ENCODE measurements at regions not wholly inside any gene's neighbourhood (a gene's known extent, or its start where the extent isn't known, plus 50 kb on each side); places are given as distances from the start of the nearest gene placed in this dataset.

DNA sequence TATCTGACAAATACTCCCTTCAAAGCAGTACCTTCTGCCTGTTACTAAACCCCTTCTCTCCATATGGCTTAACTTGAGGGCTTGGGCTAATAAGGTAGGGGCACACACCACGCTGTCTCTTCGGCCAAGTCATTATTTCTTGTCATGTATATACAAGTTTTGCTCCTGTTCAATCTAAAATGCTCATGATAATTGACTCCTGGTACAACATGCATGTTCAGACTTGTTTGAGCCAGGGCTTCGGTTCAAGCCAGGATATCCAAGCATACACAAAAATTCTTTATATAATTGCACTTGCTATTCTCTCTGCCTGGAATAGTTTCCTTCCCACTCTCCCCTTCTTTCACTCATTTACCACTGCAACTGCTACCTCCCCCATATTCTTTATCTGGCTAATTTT, 756.0 kb upstream of the C9orf72 start:
- ChIA-PET CTCF (no interaction called here), POLR2A (no interaction called here)
- H3K9me3 Mint-ChIP-seq, result peaks cover 3% of the 10 kb centered on the region
- DNase-seq, result no peak
- no peak overlapping the region for H3K27ac Mint-ChIP-seq
- H3K4me1 Mint-ChIP-seq, result no peaks in the 10 kb centered on the region
- H3K36me3 Mint-ChIP-seq (ENCODE audit: low read depth), result no peaks in the 10 kb centered on the region
- H3K27me3 Mint-ChIP-seq, result no peaks in the 10 kb centered on the region
- H3K4me3 Mint-ChIP-seq, result no peak overlapping the region

DNA sequence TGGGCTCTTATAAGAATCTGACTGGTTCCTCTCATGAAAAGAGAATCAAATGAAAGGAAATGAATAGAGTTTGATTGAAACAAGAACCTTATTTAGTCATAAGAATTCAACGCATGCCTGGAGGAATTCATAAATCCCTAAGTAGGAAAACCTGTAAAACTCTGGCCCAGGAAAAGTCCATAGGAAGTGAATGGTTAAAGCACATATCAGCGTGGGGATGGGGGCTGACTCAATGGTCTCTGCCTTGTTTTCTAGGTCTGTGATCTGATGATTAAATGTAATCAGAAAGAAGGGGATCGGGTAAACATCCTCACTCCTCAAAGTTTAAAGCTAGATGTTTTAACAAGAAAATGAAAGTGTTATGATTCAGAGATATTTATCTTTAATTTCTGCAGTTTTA, 759.4 kb upstream of the C9orf72 start:
- H3K9me3 Mint-ChIP-seq, result peaks cover 5% of the 10 kb centered on the region
- ChIA-PET CTCF (no interaction called here), POLR2A (no interaction called here)
- H3K36me3 Mint-ChIP-seq (ENCODE audit: low read depth), result no peaks in the 10 kb centered on the region
- H3K27ac Mint-ChIP-seq, result no peak overlapping the region
- H3K4me3 Mint-ChIP-seq, result no peak overlapping the region
- no peaks in the 10 kb centered on the region for H3K4me1 Mint-ChIP-seq
- no peaks in the 10 kb centered on the region for H3K27me3 Mint-ChIP-seq
- no peak for DNase-seq

DNA sequence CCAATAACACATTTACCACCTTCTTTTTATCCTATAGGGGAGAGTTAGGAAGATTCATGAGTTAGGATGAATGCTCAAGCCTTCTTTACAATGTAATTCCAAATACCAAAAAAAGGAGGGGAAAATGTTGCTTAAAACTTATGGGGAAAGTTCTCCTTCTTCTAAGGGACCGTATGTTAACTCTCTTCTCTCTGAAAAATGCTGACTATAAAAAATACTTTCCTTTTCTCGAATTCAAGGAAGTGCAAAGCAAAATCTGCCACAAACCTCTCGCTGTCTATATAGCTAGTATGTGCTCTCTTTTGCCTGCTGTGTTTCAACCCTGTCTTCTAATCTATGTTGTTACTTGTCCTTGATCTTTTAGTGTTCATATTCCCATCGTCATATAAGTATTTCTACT, 768.6 kb upstream of the C9orf72 start:
- ChIA-PET POLR2A (no interaction called here), CTCF (no interaction called here)
- peaks cover 3% of the 10 kb centered on the region for H3K9me3 Mint-ChIP-seq
- no peaks in the 10 kb centered on the region for H3K36me3 Mint-ChIP-seq (ENCODE audit: low read depth)
- no peaks in the 10 kb centered on the region for H3K27me3 Mint-ChIP-seq
- H3K27ac Mint-ChIP-seq, result no peak overlapping the region
- H3K4me3 Mint-ChIP-seq, result no peak overlapping the region
- no peak for DNase-seq
- H3K4me1 Mint-ChIP-seq, result no peaks in the 10 kb centered on the region

DNA sequence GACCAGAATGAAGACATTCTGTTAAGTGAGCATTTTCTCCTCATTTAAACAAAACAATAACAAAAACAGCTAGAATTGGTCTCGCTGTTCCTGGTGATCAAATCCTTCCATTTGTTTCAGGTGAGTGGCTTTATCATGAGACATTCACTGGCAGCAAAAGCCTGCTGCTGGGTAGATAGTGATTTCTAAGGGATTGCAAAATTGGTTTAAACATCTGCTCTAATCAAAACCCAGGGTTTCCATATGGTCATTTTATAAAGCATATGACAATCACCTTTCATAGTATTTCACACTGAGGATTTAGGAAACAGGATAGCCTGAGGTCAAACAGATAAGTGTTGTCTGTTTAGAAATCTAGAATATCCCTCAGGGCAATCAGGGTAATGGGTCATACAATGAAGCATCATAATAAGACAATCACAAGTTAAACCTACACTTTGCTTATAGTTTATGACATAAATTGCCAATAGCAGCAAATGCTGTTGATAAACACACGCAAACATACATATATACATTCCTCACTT, 769.6 kb upstream of the C9orf72 start:
- peaks cover 6% of the 10 kb centered on the region for H3K9me3 Mint-ChIP-seq
- no peaks in the 10 kb centered on the region for H3K27me3 Mint-ChIP-seq

DNA sequence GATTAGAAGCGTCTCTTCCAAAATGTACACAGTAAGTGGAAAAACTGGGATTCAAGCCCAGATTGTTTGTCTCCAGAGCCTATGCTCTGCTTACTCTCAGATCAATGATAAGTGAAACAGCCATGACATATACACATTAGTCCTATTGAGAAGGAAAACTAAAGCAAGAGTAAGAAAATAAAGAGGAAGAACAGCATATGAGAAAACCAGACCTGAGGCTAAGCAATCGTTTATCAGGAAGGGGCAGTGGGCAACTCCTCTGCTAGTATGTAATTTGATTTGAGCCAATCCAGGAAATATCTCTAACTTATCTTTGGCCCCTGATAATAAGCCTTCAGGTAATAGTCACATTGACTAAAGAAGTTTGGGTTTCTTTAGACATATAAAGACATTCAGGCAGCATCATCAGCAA, 789.9 kb upstream of the C9orf72 start:
- Mint-ChIP-seq H3K27me3 (no peaks in the 10 kb centered on the region), H3K27ac (no peak overlapping the region), H3K4me3 (no peak overlapping the region), H3K4me1 (no peaks in the 10 kb centered on the region), H3K9me3 (peaks cover 4% of the 10 kb centered on the region), H3K36me3 (ENCODE audit: low read depth) (no peaks in the 10 kb centered on the region)
- POLR2A ChIA-PET, result no interaction called here
- DNase-seq, result no peak
- CTCF ChIA-PET, result no interaction called here

More for the DNA sequence above, 769.6 kb upstream of the C9orf72 start:
- H3K27ac Mint-ChIP-seq, result no peak overlapping the region
- H3K36me3 Mint-ChIP-seq (ENCODE audit: low read depth), result no peaks in the 10 kb centered on the region
- ChIA-PET POLR2A (no interaction called here), CTCF (no interaction called here)
- H3K4me1 Mint-ChIP-seq, result no peaks in the 10 kb centered on the region
- no peak for DNase-seq
- H3K4me3 Mint-ChIP-seq, result no peak overlapping the region

DNA sequence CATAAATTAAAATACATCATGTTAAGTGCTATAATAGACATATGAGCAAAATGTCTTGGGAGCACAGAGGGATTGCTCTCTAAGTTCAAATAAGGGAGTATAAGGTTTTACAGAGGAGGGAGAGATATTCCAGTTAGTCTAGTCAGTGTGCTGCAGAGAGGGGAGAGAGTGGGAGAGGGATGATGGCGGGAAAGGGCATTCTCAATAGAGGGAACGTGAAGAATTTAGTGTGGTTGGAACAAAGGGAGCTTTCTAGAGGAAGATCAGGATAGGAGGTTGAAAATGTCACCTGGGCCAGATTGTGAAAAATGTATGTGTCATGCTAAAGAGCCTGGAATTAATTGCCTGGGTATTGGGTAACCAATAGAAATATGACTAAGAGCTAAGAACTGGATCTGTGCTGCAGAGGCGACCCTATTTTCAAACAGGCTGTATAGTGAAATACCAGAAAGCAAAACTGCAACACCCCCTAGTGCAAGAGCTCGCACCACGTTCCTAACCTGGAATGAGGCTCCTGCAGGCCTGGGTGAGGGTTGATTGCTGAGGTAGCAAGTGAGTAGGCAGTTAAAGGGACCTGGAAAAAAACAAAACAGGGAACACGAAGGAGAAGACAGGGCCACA, 791.8 kb upstream of the C9orf72 start:
- no peak overlapping the region for H3K4me3 Mint-ChIP-seq
- H3K27me3 Mint-ChIP-seq, result no peaks in the 10 kb centered on the region
- no peak for DNase-seq
- no peak overlapping the region for H3K27ac Mint-ChIP-seq
- H3K36me3 Mint-ChIP-seq (ENCODE audit: low read depth), result no peaks in the 10 kb centered on the region
- POLR2A ChIA-PET, result no interaction called here
- no peaks in the 10 kb centered on the region for H3K4me1 Mint-ChIP-seq
- CTCF ChIA-PET, result no interaction called here
- peaks cover 10% of the 10 kb centered on the region for H3K9me3 Mint-ChIP-seq

DNA sequence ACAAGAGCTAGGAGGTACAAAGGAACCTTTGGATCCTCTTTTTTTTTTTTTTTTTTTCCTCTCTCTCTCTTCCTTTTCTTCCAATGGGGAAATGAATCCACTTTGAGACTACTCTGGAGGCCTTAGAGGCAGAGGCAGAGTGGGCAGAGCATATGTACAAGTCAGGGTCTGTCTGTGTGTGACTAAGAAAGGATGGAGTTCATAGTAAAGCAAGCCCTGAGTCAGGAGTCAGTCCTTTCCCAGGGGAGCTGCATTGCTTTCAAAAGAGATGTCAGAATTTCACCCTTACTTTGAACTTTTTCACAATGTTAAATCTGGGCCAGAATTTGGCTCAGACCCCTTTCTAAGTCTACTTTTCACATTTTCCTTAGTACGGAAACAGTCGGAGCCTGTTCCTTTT, 792.4 kb upstream of the C9orf72 start:
- Mint-ChIP-seq H3K9me3 (peaks cover 10% of the 10 kb centered on the region), H3K27me3 (no peaks in the 10 kb centered on the region), H3K36me3 (ENCODE audit: low read depth) (no peaks in the 10 kb centered on the region), H3K4me1 (no peaks in the 10 kb centered on the region), H3K4me3 (no peak overlapping the region), H3K27ac (no peak overlapping the region)
- POLR2A ChIA-PET, result no interaction called here
- CTCF ChIA-PET, result no interaction called here
- DNase-seq, result no peak

DNA sequence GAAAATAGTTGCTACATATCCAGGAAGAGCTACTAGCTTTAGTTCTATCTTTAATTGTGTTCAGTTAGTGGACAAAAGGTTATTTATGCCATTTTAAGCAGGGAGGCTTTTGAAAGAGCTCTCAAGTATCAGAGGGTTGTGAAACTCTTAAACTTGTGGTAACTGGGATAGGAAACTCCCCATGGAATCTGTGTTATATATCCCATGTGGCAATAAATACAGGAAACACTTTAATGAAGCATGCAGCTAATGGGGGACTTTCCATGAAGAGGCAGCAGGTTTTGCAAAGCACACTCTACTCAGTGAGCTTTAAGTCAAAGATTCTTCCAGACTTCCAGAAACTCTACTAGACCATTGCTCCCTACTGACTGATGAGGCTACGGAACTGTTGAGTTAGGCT, 805.0 kb upstream of the C9orf72 start:
- POLR2A ChIA-PET, result no interaction called here
- H3K36me3 Mint-ChIP-seq (ENCODE audit: low read depth), result no peaks in the 10 kb centered on the region
- H3K4me1 Mint-ChIP-seq, result no peaks in the 10 kb centered on the region
- H3K4me3 Mint-ChIP-seq, result no peak overlapping the region
- CTCF ChIA-PET, result no interaction called here
- H3K27me3 Mint-ChIP-seq, result no peaks in the 10 kb centered on the region
- no peak overlapping the region for H3K27ac Mint-ChIP-seq
- no peak for DNase-seq
- H3K9me3 Mint-ChIP-seq, result peaks cover 3% of the 10 kb centered on the region

DNA sequence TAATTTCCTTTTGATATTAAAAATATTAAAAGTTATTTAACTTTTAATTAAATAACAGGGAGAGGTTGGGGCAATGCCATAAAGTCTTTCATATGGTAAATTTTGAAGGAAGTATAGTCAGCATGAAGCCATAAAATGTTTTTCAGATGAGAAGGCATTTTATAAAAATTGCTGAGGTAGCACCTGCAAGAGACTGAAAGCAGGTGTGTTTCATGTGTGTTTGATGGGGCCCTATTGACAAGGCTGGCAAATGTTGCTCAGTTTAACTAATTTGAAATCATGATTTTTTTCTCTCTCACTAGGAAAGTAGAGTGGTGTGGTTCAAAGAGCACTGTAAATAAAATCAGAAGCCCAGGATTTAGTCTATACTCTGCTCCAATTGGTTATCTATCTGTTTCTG, 805.8 kb upstream of the C9orf72 start:
- H3K4me3 Mint-ChIP-seq, result no peak overlapping the region
- no peak overlapping the region for H3K27ac Mint-ChIP-seq
- ChIA-PET POLR2A (no interaction called here), CTCF (no interaction called here)
- DNase-seq, result no peak
- H3K9me3 Mint-ChIP-seq, result peaks cover 3% of the 10 kb centered on the region
- H3K27me3 Mint-ChIP-seq, result no peaks in the 10 kb centered on the region
- no peaks in the 10 kb centered on the region for H3K4me1 Mint-ChIP-seq
- no peaks in the 10 kb centered on the region for H3K36me3 Mint-ChIP-seq (ENCODE audit: low read depth)

DNA sequence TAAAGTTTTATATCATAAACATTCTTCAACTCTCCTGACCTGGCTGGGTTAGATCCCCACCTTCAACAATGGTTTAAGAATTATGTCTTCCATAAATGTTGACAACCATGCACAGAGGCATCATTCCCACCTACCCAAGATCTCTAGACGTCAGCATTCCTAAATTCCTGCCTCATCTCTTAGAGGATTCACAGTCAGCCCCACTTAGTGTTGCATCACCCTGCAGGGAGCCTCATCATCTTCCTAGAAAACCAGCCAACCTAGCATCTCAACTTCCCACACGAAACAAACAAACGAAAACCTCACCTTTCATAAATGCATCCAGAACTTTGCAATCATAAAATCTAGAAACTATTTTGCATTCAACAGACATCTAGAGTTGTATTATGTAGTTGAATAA, 816.1 kb upstream of the C9orf72 start:
- H3K4me3 Mint-ChIP-seq, result no peak overlapping the region
- H3K36me3 Mint-ChIP-seq (ENCODE audit: low read depth), result no peaks in the 10 kb centered on the region
- DNase-seq, result no peak
- H3K27ac Mint-ChIP-seq, result no peak overlapping the region
- CTCF ChIA-PET, result no interaction called here
- H3K27me3 Mint-ChIP-seq, result no peaks in the 10 kb centered on the region
- no peaks in the 10 kb centered on the region for H3K4me1 Mint-ChIP-seq
- POLR2A ChIA-PET, result no interaction called here
- peaks cover 3% of the 10 kb centered on the region for H3K9me3 Mint-ChIP-seq

DNA sequence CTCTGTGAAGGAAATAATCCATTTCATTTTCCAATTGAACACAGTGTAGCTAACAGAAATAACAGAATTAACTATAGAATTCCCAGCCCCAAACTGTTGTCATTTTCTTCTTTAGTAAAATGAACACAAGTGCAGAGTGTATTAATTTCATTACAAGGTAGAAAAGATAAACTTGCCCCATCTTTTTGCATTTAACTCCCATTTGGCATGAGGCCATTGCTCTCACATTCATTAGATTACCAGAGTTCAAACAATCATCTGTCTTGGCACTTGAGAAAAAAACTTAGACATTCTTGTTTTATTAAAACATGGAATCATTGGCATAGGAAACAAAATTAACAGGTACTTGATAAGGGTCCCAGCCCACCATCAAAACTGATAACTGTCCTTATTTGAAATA, 821.5 kb upstream of the C9orf72 start:
- Mint-ChIP-seq H3K9me3 (peaks cover 2% of the 10 kb centered on the region), H3K36me3 (ENCODE audit: low read depth) (no peaks in the 10 kb centered on the region), H3K4me1 (no peaks in the 10 kb centered on the region), H3K4me3 (no peak overlapping the region), H3K27ac (no peak overlapping the region), H3K27me3 (no peaks in the 10 kb centered on the region)
- DNase-seq, result no peak
- ChIA-PET POLR2A (no interaction called here), CTCF (no interaction called here)

DNA sequence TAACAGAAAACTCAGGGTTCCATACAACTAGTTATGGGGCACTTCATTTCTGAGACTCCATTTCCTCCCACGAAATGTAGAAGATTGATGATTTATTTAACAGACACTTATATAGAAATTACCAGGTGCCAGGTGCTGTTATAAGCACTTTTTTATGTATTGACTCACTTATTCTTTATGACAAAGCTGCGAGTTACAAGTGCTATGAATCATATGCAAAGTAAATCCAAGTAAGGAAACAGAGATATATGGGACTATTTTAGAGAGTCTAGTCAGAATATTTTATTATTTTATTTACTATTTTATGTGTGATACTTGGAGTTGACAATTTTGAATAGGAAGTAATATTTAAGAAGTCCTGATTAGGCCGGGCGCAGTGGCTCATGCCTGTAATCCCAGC, 822.8 kb upstream of the C9orf72 start:
- Mint-ChIP-seq H3K4me1 (no peaks in the 10 kb centered on the region), H3K4me3 (no peak overlapping the region), H3K27me3 (no peaks in the 10 kb centered on the region), H3K27ac (no peak overlapping the region), H3K9me3 (peaks cover 2% of the 10 kb centered on the region), H3K36me3 (ENCODE audit: low read depth) (no peaks in the 10 kb centered on the region)
- POLR2A ChIA-PET, result no interaction called here
- no peak for DNase-seq
- CTCF ChIA-PET, result no interaction called here

DNA sequence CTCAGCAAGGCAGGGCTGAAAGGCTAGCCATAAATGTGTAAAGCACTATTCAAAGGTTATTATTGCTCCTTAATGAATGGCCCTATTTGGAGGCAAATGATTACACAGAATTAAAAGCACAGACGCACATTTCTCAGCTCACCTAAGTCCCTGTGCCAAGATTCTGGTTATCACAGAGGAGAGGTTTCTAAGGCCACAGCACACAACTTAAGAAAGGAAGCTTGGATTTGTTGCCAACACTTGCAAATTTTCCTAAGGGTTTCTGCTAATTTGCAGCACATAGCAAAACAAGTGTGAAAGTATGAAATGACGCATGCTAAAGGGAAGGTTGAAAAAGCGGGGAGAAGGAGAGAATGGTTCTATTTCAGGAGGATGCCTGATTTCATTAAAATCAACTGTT, 834.1 kb upstream of the C9orf72 start:
- no peak overlapping the region for H3K27ac Mint-ChIP-seq
- no peak for DNase-seq

DNA sequence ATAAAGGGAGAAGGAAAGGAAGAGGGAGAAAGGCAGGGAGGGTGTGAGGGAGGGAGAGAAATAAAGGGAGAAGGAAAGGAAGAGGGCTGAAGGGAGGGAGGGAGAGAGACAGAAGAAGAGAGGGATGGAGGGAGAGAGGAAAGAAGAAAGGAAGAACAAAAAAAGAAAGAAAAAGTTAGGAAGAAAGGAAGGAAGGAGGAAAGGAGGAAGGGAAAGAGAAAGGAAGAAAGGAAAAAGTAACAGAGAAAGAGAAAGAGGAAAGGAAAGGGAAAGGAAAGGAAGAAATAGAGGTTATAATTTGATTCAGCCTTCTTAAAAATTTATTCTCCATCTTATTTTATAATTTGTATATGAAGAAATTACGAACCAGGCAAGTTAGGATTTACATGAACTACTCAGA, 836.6 kb upstream of the C9orf72 start:
- POLR2A ChIA-PET, result no interaction called here

More for the DNA sequence above, 834.1 kb upstream of the C9orf72 start:
- no peaks in the 10 kb centered on the region for H3K27me3 Mint-ChIP-seq
- no peaks in the 10 kb centered on the region for H3K36me3 Mint-ChIP-seq (ENCODE audit: low read depth)
- no peaks in the 10 kb centered on the region for H3K4me1 Mint-ChIP-seq
- no peak overlapping the region for H3K4me3 Mint-ChIP-seq
- ChIA-PET POLR2A (no interaction called here), CTCF (no interaction called here)
- peaks cover 5% of the 10 kb centered on the region for H3K9me3 Mint-ChIP-seq

DNA sequence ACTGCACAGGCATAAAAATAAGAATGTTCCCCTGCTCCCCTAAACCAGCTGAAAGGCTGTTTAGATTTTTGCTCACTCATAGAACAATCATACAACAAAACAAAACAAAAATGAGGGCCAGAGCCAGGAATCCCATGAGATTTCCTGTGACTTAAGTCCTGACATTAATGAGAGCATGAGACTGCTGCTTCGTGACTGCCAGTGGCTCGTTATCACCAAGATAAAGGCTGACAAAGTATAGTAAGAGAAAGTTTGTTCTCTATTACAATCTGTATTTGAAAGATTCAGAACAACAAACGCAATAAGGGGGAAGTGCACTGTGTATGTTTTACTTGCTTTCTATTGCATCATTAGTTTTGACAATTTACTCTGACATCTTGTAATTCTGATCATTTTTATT, 837.1 kb upstream of the C9orf72 start:
- no peaks in the 10 kb centered on the region for H3K27me3 Mint-ChIP-seq
- ChIA-PET CTCF (no interaction called here), POLR2A (no interaction called here)
- no peak for DNase-seq
- H3K4me3 Mint-ChIP-seq, result no peak overlapping the region
- peaks cover 5% of the 10 kb centered on the region for H3K9me3 Mint-ChIP-seq
- H3K4me1 Mint-ChIP-seq, result no peaks in the 10 kb centered on the region
- H3K36me3 Mint-ChIP-seq (ENCODE audit: low read depth), result no peaks in the 10 kb centered on the region
- no peak overlapping the region for H3K27ac Mint-ChIP-seq

More for the DNA sequence above, 836.6 kb upstream of the C9orf72 start:
- no peak overlapping the region for H3K27ac Mint-ChIP-seq
- no peaks in the 10 kb centered on the region for H3K4me1 Mint-ChIP-seq
- H3K36me3 Mint-ChIP-seq (ENCODE audit: low read depth), result no peaks in the 10 kb centered on the region
- no peak for DNase-seq
- CTCF ChIA-PET, result no interaction called here
- no peak overlapping the region for H3K4me3 Mint-ChIP-seq
- no peaks in the 10 kb centered on the region for H3K27me3 Mint-ChIP-seq
- H3K9me3 Mint-ChIP-seq, result peaks cover 5% of the 10 kb centered on the region

Data from activated CD4-positive, alpha-beta memory T cell treated with anti-CD3 and anti-CD28 coated beads, Interleukin-2, amount 10 ng/mL, durations not matched to agents 7 days and 5 days (primary cell).